NB4 (cell line): ENCODE measurements at regions not wholly inside any gene's neighbourhood (a gene's known extent, or its start where the extent isn't known, plus 50 kb on each side); places are given as distances from the start of the nearest gene placed in this dataset.

Experiments
- MYC ChIP-seq: IDR thresholded peaks from 2 replicates; pipeline ENCODE4 v1.6.1; 2011; ENCODE audit warnings: low read depth, low read length
- POLR2A ChIP-seq: IDR thresholded peaks from 2 replicates; pipeline ENCODE4 v1.6.1; 2011; ENCODE audit warnings: mild to moderate bottlenecking; ENCODE audit not compliant: insufficient read length; ENCODE audit errors: extremely low read depth
- TF ChIP-seq, protein P1 (sequence below): IDR thresholded peaks from one replicate; pipeline ENCODE4 v1.5.1; 2012; ENCODE audit warnings: low read depth, low read length

GRCh38 chr9:24439456-24439855 lies 106.2 kb downstream of the IZUMO3 start:
- TF ChIP-seq, protein P1, sequence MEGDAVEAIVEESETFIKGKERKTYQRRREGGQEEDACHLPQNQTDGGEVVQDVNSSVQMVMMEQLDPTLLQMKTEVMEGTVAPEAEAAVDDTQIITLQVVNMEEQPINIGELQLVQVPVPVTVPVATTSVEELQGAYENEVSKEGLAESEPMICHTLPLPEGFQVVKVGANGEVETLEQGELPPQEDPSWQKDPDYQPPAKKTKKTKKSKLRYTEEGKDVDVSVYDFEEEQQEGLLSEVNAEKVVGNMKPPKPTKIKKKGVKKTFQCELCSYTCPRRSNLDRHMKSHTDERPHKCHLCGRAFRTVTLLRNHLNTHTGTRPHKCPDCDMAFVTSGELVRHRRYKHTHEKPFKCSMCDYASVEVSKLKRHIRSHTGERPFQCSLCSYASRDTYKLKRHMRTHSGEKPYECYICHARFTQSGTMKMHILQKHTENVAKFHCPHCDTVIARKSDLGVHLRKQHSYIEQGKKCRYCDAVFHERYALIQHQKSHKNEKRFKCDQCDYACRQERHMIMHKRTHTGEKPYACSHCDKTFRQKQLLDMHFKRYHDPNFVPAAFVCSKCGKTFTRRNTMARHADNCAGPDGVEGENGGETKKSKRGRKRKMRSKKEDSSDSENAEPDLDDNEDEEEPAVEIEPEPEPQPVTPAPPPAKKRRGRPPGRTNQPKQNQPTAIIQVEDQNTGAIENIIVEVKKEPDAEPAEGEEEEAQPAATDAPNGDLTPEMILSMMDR: no peak
- TF ChIP-seq POLR2A (no peak), MYC (no peak)
